ENCODE measurements at regions not wholly inside any gene's neighbourhood (a gene's known extent, or its start where the extent isn't known, plus 50 kb on each side); places are given as distances from the start of the nearest gene placed in this dataset.

GRCh38 chr7:88666626-88667025, 92.9 kb upstream of the ZNF804B start:
- no peak for TF ChIP-seq CTCF (IDR thresholded peaks at IDR 0.05; ENCODE audit: insufficient read depth, low read length, poor library complexity, severe bottlenecking)
- Histone ChIP-seq H3K36me3 (ENCODE audit: control insufficient read depth, insufficient read depth, low read length) (no peaks in the 10 kb centered on the region), H3K4me3 (replicated peaks; ENCODE audit: low read depth, low read length) (no peak overlapping the region), H3K27me3 (replicated peaks; ENCODE audit: control insufficient read depth, insufficient read depth, low read length) (no peaks in the 10 kb centered on the region)
- no peak for DNase-seq (ENCODE audit: extremely low read depth, insufficient read length)

- TF ChIP-seq CTCF (IDR thresholded peaks at IDR 0.05; ENCODE audit: insufficient read depth, low read length, poor library complexity, severe bottlenecking): no peak
- no peaks in the 10 kb centered on the region for H3K27me3 ChIP-seq (replicated peaks; ENCODE audit: control insufficient read depth, insufficient read depth, low read length)
- H3K4me3 ChIP-seq (replicated peaks; ENCODE audit: low read depth, low read length): no peak overlapping the region
- H3K36me3 ChIP-seq (ENCODE audit: control insufficient read depth, insufficient read depth, low read length): no peaks in the 10 kb centered on the region
- DNase-seq (ENCODE audit: extremely low read depth, insufficient read length): no peak
Observed at GRCh38 chr7:88665892-88666514, 93.5 kb upstream of the ZNF804B start.

- Histone ChIP-seq H3K4me3 (replicated peaks; ENCODE audit: low read depth, low read length) (no peak overlapping the region), H3K27me3 (replicated peaks; ENCODE audit: control insufficient read depth, insufficient read depth, low read length) (no peaks in the 10 kb centered on the region), H3K36me3 (ENCODE audit: control insufficient read depth, insufficient read depth, low read length) (no peaks in the 10 kb centered on the region)
- no peak for DNase-seq (ENCODE audit: extremely low read depth, insufficient read length)
- TF ChIP-seq CTCF (IDR thresholded peaks at IDR 0.05; ENCODE audit: insufficient read depth, low read length, poor library complexity, severe bottlenecking): no peak
Observed at GRCh38 chr7:88664630-88665233, 94.8 kb upstream of the ZNF804B start.

GRCh38 chr7:88661921-88662320, 97.6 kb upstream of the ZNF804B start:
- Histone ChIP-seq H3K27me3 (replicated peaks; ENCODE audit: control insufficient read depth, insufficient read depth, low read length) (no peaks in the 10 kb centered on the region), H3K36me3 (ENCODE audit: control insufficient read depth, insufficient read depth, low read length) (no peaks in the 10 kb centered on the region), H3K4me3 (replicated peaks; ENCODE audit: low read depth, low read length) (no peak overlapping the region)
- no peak for TF ChIP-seq CTCF (IDR thresholded peaks at IDR 0.05; ENCODE audit: insufficient read depth, low read length, poor library complexity, severe bottlenecking)
- no peak for DNase-seq (ENCODE audit: extremely low read depth, insufficient read length)

- DNase-seq (ENCODE audit: extremely low read depth, insufficient read length): no peak
Observed at GRCh38 chr7:88647825-88648224, 111.7 kb upstream of the ZNF804B start.

More at GRCh38 chr7:88647825-88648224, 111.7 kb upstream of the ZNF804B start:
- no peak for TF ChIP-seq CTCF (IDR thresholded peaks at IDR 0.05; ENCODE audit: insufficient read depth, low read length, poor library complexity, severe bottlenecking)
- no peak overlapping the region for H3K4me3 ChIP-seq (replicated peaks; ENCODE audit: low read depth, low read length)
- no peaks in the 10 kb centered on the region for H3K27me3 ChIP-seq (replicated peaks; ENCODE audit: control insufficient read depth, insufficient read depth, low read length)
- no peaks in the 10 kb centered on the region for H3K36me3 ChIP-seq (ENCODE audit: control insufficient read depth, insufficient read depth, low read length)
